IPS-18c (cell line): ENCODE measurements at regions not wholly inside any gene's neighbourhood (a gene's known extent, or its start where the extent isn't known, plus 50 kb on each side); places are given as distances from the start of the nearest gene placed in this dataset.
"Not testable (repeated sequence)": the region's sequence is repeated elsewhere in the genome, so short reads cannot be mapped to it uniquely, and the experiment has no call there.

Experiments
- H3K4me3 ChIP-seq: 2 replicates; pipeline ENCODE4 v1.7.0; 2013; ENCODE audit warnings: low read depth, mild to moderate bottlenecking, low read length, moderate library complexity; ENCODE audit not compliant: insufficient read depth
- H3K9me3 ChIP-seq: one replicate; pipeline ENCODE4 v1.6.1; 2013; ENCODE audit warnings: mild to moderate bottlenecking, low read length, moderate library complexity; ENCODE audit not compliant: control insufficient read depth, insufficient read depth

- H3K4me3 ChIP-seq, result no peak overlapping the region
- no peaks in the 10 kb centered on the region for H3K9me3 ChIP-seq
These were observed 1510.3 kb upstream of the SEL1L start for GRCh38 chr14:83044001-83044400.

DNA sequence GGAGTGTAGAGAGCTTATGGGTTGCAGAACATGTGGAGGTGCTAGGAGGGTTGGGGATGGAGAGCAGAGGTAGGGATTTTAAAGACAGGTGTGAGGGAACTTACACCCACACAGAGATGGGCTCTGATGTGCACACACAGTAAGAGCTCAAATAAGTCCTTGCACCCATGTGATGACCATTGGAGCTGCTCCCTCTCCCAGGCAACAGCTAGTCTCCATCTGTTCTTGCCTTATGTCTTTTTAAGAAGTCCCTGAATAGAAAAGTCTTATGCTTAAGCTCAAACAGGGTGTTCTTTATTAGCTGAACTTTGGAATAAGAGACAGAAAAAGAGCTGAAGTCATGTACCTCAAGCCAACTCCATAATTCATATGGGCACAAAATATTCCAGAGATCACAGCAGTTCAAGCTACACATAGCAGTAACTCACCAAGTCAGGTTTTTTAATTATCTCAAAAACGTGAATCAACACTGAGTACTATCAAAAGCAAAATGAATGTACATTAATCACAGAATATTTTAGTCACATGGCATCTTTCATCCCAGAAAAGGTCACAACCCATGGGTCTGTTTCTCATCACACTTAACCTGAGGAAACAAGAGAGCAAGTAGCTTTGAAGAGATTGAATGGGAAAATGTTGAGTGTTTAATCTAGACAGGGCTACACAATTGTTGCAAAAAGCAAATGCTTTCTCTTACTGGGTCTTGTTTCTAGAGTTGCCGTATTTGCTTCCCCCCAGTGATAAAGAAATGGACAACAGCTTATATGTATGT, 1513.6 kb upstream of the SEL1L start:
- H3K4me3 ChIP-seq, result no peak overlapping the region
- H3K9me3 ChIP-seq, result peaks cover 3% of the 10 kb centered on the region

- Histone ChIP-seq H3K4me3 (no peak overlapping the region), H3K9me3 (peaks cover 3% of the 10 kb centered on the region)
These were observed 1519.5 kb upstream of the SEL1L start for GRCh38 chr14:83053022-83053710.

GRCh38 chr14:83058068-83058467, 1524.4 kb upstream of the SEL1L start:
- H3K9me3 ChIP-seq, result no peaks in the 10 kb centered on the region
- H3K4me3 ChIP-seq, result no peak overlapping the region

GRCh38 chr14:83071888-83072501, 1538.3 kb upstream of the SEL1L start:
- no peak overlapping the region for H3K4me3 ChIP-seq
- H3K9me3 ChIP-seq, result no peaks in the 10 kb centered on the region

- Histone ChIP-seq H3K4me3 (no peak overlapping the region), H3K9me3 (no peaks in the 10 kb centered on the region)
These were observed 1551.5 kb upstream of the SEL1L start for GRCh38 chr14:83085136-83085535.

DNA sequence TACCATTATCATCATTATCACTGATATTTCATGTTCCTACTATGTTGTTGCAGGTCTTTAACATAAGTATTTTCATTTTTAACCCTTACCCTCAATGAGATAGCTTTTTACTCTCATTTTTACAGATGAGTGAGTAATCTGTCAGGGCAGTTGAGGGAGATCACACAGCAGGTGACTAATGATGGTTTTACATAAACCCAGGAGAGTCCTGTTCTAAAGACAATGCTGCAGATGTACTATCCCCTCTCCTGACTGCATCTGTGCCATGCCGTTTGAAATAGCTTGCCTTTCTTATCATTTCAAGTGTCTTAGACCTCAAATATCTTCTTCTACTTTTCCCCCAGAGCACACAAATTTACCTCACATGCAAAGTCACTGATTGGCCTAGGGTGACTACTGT, 1552.1 kb upstream of the SEL1L start:
- Histone ChIP-seq H3K4me3 (no peak overlapping the region), H3K9me3 (no peaks in the 10 kb centered on the region)

GRCh38 chr14:83091991-83092956, 1558.6 kb upstream of the SEL1L start:
- H3K4me3 ChIP-seq, result not testable (repeated sequence)

DNA sequence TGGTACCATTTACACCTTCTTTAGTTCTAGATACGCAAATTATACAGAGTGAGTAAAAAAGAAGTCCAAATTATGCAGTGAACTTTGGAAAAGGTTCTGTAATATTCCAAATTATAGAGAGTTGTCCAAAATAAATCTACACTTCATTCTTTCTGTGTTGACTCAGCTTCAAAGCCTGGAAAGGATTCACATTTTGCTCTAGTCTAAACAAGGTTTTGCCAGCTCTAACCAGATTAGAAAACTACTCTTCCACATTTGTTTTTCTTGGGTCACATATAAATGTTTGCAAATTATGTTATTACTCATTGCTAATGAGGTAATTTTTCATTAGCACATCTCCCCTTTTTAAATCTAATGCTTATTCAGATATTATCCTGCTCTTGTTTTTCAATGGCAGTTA, 1562.4 kb upstream of the SEL1L start:
- no peak overlapping the region for H3K4me3 ChIP-seq

More at GRCh38 chr14:83091991-83092956, 1558.6 kb upstream of the SEL1L start:
- H3K9me3 ChIP-seq, result not testable (repeated sequence)

GRCh38 chr14:83101846-83102245, 1568.2 kb upstream of the SEL1L start:
- no peaks in the 10 kb centered on the region for H3K9me3 ChIP-seq
- H3K4me3 ChIP-seq, result no peak overlapping the region

More for the DNA sequence above, 1562.4 kb upstream of the SEL1L start:
- no peaks in the 10 kb centered on the region for H3K9me3 ChIP-seq

DNA sequence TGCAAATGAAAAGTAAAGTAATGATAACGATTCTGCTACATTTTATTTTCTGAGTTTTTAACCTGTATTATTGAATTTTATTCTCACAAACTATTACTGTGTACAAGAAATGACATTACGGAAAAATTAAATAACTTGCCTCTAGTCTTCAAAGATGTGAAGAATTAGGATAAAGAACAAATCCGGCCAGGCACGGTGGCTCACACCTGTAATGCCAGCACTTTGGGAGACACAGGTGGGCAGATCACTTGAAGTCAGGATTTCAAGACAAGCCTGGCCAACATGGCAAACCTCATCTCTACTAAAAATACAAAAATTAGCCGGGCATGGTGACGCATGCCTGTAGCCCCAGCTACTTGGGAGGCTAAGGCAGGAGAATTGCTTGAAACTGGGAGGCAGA, 1584.4 kb upstream of the SEL1L start:
- no peak overlapping the region for H3K4me3 ChIP-seq
- H3K9me3 ChIP-seq, result no peaks in the 10 kb centered on the region

GRCh38 chr14:83120187-83120586, 1586.5 kb upstream of the SEL1L start:
- H3K9me3 ChIP-seq, result no peaks in the 10 kb centered on the region

DNA sequence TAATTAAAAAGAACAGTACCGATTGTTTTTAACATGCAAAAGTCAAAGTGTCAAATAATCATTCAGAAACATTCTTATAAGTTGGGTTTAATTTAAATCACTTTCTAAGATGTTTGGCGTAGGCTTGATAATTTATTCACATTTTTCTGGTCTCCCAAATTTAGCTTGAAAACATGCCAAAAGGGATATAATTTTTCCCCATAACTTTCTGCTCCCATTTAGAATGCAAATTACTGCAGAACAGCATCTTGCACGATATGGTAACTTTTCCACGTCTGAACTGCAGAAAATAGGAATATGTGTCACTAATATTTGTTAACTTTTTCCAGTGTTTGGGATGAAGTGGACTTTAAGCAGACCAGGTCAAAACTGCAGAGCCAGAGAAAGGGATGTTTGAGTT, 1592.4 kb upstream of the SEL1L start:
- Histone ChIP-seq H3K4me3 (no peak overlapping the region), H3K9me3 (no peaks in the 10 kb centered on the region)

More at GRCh38 chr14:83120187-83120586, 1586.5 kb upstream of the SEL1L start:
- H3K4me3 ChIP-seq, result no peak overlapping the region

- Histone ChIP-seq H3K4me3 (no peak overlapping the region), H3K9me3 (no peaks in the 10 kb centered on the region)
These were observed 1595.1 kb upstream of the SEL1L start for GRCh38 chr14:83128783-83129182.

DNA sequence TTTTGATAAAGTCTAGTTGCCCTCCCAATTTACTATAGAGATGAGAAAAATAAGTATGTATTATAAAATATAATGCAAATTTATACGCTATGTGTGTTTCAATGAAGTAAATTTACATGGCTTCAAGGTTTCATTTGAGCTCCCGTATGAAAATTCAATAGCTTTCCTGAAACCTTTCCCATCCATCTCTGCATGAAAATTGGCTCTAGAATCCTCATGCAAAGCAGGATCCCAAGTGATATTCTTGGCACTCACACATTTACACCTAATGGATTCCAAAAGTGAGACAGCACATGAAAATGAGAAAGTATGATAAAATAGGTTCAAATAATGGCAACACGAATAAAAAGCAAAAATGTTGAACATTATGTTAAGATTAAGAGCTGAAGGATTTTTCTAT, 1595.8 kb upstream of the SEL1L start:
- Histone ChIP-seq H3K9me3 (no peaks in the 10 kb centered on the region), H3K4me3 (no peak overlapping the region)

DNA sequence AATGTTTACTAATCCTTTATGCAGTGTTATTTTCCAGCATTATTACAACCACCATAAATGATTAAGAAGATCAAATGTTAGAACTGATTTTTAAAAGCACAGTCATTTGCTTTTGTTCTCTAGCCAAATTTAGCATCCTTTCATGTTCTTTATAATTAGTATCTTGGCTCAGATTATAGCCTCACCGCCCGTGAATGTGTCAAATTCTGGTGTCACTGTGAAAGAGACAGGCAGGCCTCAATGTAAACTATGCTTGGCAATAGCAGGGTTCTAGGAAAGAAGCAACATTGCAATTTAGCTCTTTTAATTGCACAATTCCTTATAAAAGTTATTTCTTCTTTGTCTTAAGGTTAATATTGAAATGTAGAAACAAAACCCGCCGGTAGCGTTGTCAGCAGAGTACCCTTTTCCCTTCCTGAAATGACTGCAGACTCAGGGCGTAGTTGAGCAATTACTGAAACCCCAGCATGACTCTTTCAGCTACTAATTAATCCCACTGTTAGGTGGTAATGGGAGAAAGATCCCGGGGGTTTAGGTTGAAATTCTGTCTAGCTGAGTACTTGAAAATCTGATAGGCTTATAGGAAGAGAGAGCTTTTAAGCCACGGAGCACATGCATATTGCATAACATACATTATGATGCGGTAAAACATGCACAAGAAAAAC, 1600.5 kb upstream of the SEL1L start:
- Histone ChIP-seq H3K4me3 (no peak overlapping the region), H3K9me3 (no peaks in the 10 kb centered on the region)

- Histone ChIP-seq H3K4me3 (no peak overlapping the region), H3K9me3 (no peaks in the 10 kb centered on the region)
These were observed 1607.1 kb upstream of the SEL1L start for GRCh38 chr14:83140756-83141155.
